Osteoblast (primary cell): ENCODE measurements at regions not wholly inside any gene's neighbourhood (a gene's known extent, or its start where the extent isn't known, plus 50 kb on each side); places are given as distances from the start of the nearest gene placed in this dataset.

ENCODE experiments used
- DNase-seq: peaks from one replicate; pipeline ENCODE4 v3.0.0; 2011; ENCODE audit warnings: low spot score, mixed read lengths; ENCODE audit not compliant: insufficient read length; ENCODE audit errors: missing footprints
- H2AFZ ChIP-seq: 2 replicates; pipeline ENCODE4 v1.6.0; 2011; ENCODE audit warnings: mild to moderate bottlenecking, low read length
- H3K27ac ChIP-seq: 2 replicates; pipeline ENCODE4 v1.5.1; 2011; ENCODE audit warnings: mild to moderate bottlenecking, low read depth, low read length, moderate library complexity
- H3K27me3 ChIP-seq: 2 replicates; pipeline ENCODE4 v1.6.0; 2012; ENCODE audit warnings: mild to moderate bottlenecking, control low read depth, inconsistent platforms, low read length, moderate library complexity; ENCODE audit not compliant: insufficient read depth
- H3K36me3 ChIP-seq: 2 replicates; pipeline ENCODE4 v1.5.1; 2011; ENCODE audit warnings: mild to moderate bottlenecking, low read length, control low read depth, moderate library complexity; ENCODE audit not compliant: insufficient read depth
- H3K4me1 ChIP-seq: 2 replicates; pipeline ENCODE4 v1.5.1; 2011; ENCODE audit warnings: mild to moderate bottlenecking, low read length, control low read depth, moderate library complexity; ENCODE audit not compliant: insufficient read depth
- H3K4me2 ChIP-seq: 2 replicates; pipeline ENCODE4 v1.6.0; 2011; ENCODE audit warnings: mild to moderate bottlenecking, low read length; ENCODE audit not compliant: insufficient read depth
- H3K4me3 ChIP-seq: fragments of 200-600 bp; sonication (generic); 3 replicates; pipeline ENCODE4 v1.5.1; 2012; ENCODE audit warnings: mild to moderate bottlenecking, low read length, inconsistent platforms; ENCODE audit not compliant: insufficient read depth
- H3K79me2 ChIP-seq: 2 replicates; pipeline ENCODE4 v1.6.0; 2012; ENCODE audit warnings: mild to moderate bottlenecking, low read length, control low read depth, inconsistent platforms; ENCODE audit not compliant: insufficient read depth
- H3K9me3 ChIP-seq: 2 replicates; pipeline ENCODE4 v1.5.1; 2011; ENCODE audit warnings: low read depth, low read length, control low read depth
- H4K20me1 ChIP-seq: 2 replicates; pipeline ENCODE4 v1.6.0; 2012; ENCODE audit warnings: mild to moderate bottlenecking, low read length, control low read depth; ENCODE audit not compliant: insufficient read depth
- CTCF ChIP-seq: IDR thresholded peaks from 2 replicates; pipeline ENCODE4 v1.5.1; 2011; ENCODE audit warnings: mild to moderate bottlenecking, low read depth, low read length, moderate library complexity; ENCODE audit errors: extremely low read depth

GRCh38 chr22:22371031-22371541 lies 126.5 kb downstream of the VPREB1 start:
- no peaks in the 10 kb centered on the region for H3K36me3 ChIP-seq
- no peaks in the 10 kb centered on the region for H3K79me2 ChIP-seq
- no peak overlapping the region for H3K27ac ChIP-seq
- no peak overlapping the region for H2AFZ ChIP-seq
- no peak for TF ChIP-seq CTCF
- peak; percentile 30 for DNase-seq
- no peak overlapping the region for H3K4me3 ChIP-seq
- no peaks in the 10 kb centered on the region for H3K4me1 ChIP-seq
- no peaks in the 10 kb centered on the region for H4K20me1 ChIP-seq
- H3K27me3 ChIP-seq: peaks cover 9% of the 10 kb centered on the region
- no peaks in the 10 kb centered on the region for H3K9me3 ChIP-seq
- H3K4me2 ChIP-seq: no peak overlapping the region

GRCh38 chr22:22372086-22372485 lies 127.5 kb downstream of the VPREB1 start:
- Histone ChIP-seq H2AFZ (no peak overlapping the region), H3K27ac (no peak overlapping the region), H3K79me2 (no peaks in the 10 kb centered on the region), H3K4me1 (no peaks in the 10 kb centered on the region), H3K4me2 (no peak overlapping the region), H3K36me3 (no peaks in the 10 kb centered on the region), H3K9me3 (no peaks in the 10 kb centered on the region), H4K20me1 (no peaks in the 10 kb centered on the region), H3K27me3 (peaks cover 14% of the 10 kb centered on the region), H3K4me3 (no peak overlapping the region)
- TF ChIP-seq CTCF: no peak
- no peak for DNase-seq

DNA sequence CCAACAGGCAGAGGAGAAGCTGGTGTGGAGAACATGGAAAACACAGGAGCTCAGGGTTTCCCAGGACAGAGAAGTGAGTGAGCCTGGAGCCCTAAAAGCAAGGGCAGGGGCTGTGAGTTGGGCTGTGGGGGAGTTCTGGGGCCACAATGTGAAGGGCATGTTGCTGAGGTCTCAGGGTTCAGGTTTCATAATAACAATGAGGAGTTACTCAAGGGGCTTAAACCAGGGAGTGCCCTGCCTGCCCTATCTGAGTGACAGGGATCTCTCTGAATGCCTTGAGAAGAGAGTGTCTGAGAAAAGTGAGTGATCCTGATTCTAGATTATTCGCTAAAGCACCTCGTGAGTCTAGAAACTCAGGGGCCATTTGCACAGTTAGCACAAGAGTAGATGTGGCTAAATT lies 129.6 kb downstream of the VPREB1 start:
- DNase-seq: no peak
- no peak overlapping the region for H3K4me3 ChIP-seq
- no peak overlapping the region for H3K27ac ChIP-seq
- no peak overlapping the region for H2AFZ ChIP-seq
- no peaks in the 10 kb centered on the region for H3K4me1 ChIP-seq
- H3K9me3 ChIP-seq: no peaks in the 10 kb centered on the region
- no peaks in the 10 kb centered on the region for H3K79me2 ChIP-seq
- H4K20me1 ChIP-seq: no peaks in the 10 kb centered on the region
- H3K36me3 ChIP-seq: no peaks in the 10 kb centered on the region
- H3K4me2 ChIP-seq: no peak overlapping the region
- no peak for TF ChIP-seq CTCF
- H3K27me3 ChIP-seq: peaks cover 15% of the 10 kb centered on the region

DNA sequence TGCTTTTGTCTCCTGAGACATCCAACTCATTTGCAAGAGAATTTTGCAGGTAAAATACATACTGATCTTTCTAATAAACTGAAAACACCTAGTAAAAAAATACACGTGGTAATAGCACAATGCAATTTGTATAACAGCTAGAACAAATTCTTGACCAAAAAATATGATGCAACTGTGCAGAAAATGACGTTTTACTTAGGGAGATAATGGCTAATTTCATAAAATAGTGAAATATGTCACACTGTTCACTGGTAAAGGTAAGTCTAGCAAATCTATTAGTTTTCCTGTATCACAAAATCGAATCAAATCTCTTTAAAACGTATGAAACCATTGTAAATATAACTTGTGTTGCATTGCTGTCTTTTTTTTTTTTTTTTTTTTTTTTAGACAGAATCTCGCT lies 130.0 kb downstream of the VPREB1 start:
- H3K79me2 ChIP-seq: no peaks in the 10 kb centered on the region
- H2AFZ ChIP-seq: no peak overlapping the region
- H3K4me1 ChIP-seq: no peaks in the 10 kb centered on the region
- H3K36me3 ChIP-seq: no peaks in the 10 kb centered on the region
- TF ChIP-seq CTCF: no peak
- H3K27me3 ChIP-seq: peaks cover 15% of the 10 kb centered on the region
- H3K27ac ChIP-seq: no peak overlapping the region
- H4K20me1 ChIP-seq: no peaks in the 10 kb centered on the region
- no peak for DNase-seq
- no peaks in the 10 kb centered on the region for H3K9me3 ChIP-seq
- H3K4me2 ChIP-seq: no peak overlapping the region
- H3K4me3 ChIP-seq: no peak overlapping the region
